Thyroid gland (tissue), 4 donors: ENCODE measurements at regions not wholly inside any gene's neighbourhood (a gene's known extent, or its start where the extent isn't known, plus 50 kb on each side); places are given as distances from the start of the nearest gene placed in this dataset.

Experiments
- CTCF ChIP-seq, 6 experiments: fragments of 200-600 bp in 3 of 6; fragments of 450-650 bp in 3 of 6; sonication (generic) in 3 of 6; IDR thresholded peaks; one replicate each; pipeline ENCODE4 v1.5.1; 2016 to 2019; ENCODE audit warnings: antibody characterized with exemption in 6 of 6, mild to moderate bottlenecking in 2 of 6, inconsistent platforms in 1 of 6, moderate library complexity in 1 of 6
- POLR2A ChIP-seq, 2 donors: fragments of 450-650 bp; IDR thresholded peaks; one replicate each; pipeline ENCODE4 v1.6.1; 2017; ENCODE audit warnings: antibody characterized with exemption in 2 of 2, mild to moderate bottlenecking in 2 of 2, moderate library complexity in 1 of 2

GRCh38 chr3:27658741-27659140 is 63.4 kb downstream of the EOMES start:
- TF ChIP-seq POLR2A (IDR thresholded peaks at IDR 0.05) (no peak), CTCF (IDR thresholded peaks at IDR 0.05) (no peak)
